H1 (cell line): ENCODE measurements at regions not wholly inside any gene's neighbourhood (a gene's known extent, or its start where the extent isn't known, plus 50 kb on each side); places are given as distances from the start of the nearest gene placed in this dataset.

Experiments used
- CTCF ChIA-PET: fragments of 300-600 bp; sonication (Branson Sonifier 250); formaldehyde crosslinking; loops from one replicate; lab custom pipeline; 2021; ENCODE audit not compliant: partially characterized antibody; lab: Charles Lee
- POLR2A ChIA-PET: fragments of 300-600 bp; sonication (Branson Sonifier 250); formaldehyde crosslinking; loops from one replicate; lab custom pipeline; 2021; ENCODE audit warnings: inconsistent platforms; ENCODE audit not compliant: partially characterized antibody; lab: Charles Lee
- DNase-seq, 2 experiments: peaks; one replicate each; pipeline versions ENCODE4 v3.0.0 to v3.0.0-alpha.2; 2010 to 2022; ENCODE audit warnings: low spot score in 2 of 2, low read depth in 1 of 2, mixed read lengths in 1 of 2
- FAIRE-seq: peaks from 2 replicates; lab custom pipeline; 2011; peaks lifted over from hg19 to GRCh38; lab: Jason Lieb, UNC
- H2AFZ ChIP-seq: 2 replicates; pipeline ENCODE4 v1.8.1; 2012; ENCODE audit warnings: low read length, inconsistent platforms
- H2AK5ac ChIP-seq: 2 replicates; pipeline ENCODE4 v1.6.1; 2013; ENCODE audit warnings: low read depth, low read length
- H2BK120ac ChIP-seq: replicated peaks from 2 replicates; pipeline ENCODE3; 2013; ENCODE audit warnings: low read depth, low read length, inconsistent platforms
- H2BK12ac ChIP-seq: 2 replicates; pipeline ENCODE4 v1.6.1; 2013; ENCODE audit warnings: low read depth, low read length
- H2BK15ac ChIP-seq: 2 replicates; pipeline ENCODE4 v1.6.1; 2013; ENCODE audit warnings: low read length
- H2BK20ac ChIP-seq: 2 replicates; pipeline ENCODE4 v1.6.1; 2013; ENCODE audit warnings: low read length
- H2BK5ac ChIP-seq: 2 replicates; pipeline ENCODE4 v1.6.1; 2013; ENCODE audit warnings: low read depth, low read length
- H3K14ac ChIP-seq: 2 replicates; pipeline ENCODE4 v1.6.1; 2013; ENCODE audit warnings: inconsistent platforms; ENCODE audit not compliant: insufficient read length
- H3K18ac ChIP-seq: 2 replicates; pipeline ENCODE4 v1.6.1; 2013; ENCODE audit warnings: low read length; ENCODE audit errors: extremely low read depth
- H3K23ac ChIP-seq: 2 replicates; pipeline ENCODE4 v1.6.1; 2013; ENCODE audit warnings: inconsistent platforms; ENCODE audit not compliant: insufficient read length
- H3K23me2 ChIP-seq: 2 replicates; pipeline ENCODE4 v1.6.1; 2013; ENCODE audit warnings: low read depth, low read length
- H3K27ac ChIP-seq: 2 replicates; pipeline ENCODE4 v1.6.1; 2011; ENCODE audit warnings: low read depth, low read length, inconsistent platforms
- H3K27me3 ChIP-seq, 4 experiments: replicated peaks in 1 of 4; 1 replicate in 1 of 4; 2 replicates in 3 of 4; pipeline versions ENCODE4 v1.6.1 to v1.8.1; 2011 to 2013; ENCODE audit warnings: low read length in 3 of 4, mild to moderate bottlenecking in 3 of 4, inconsistent platforms in 2 of 4, mixed read lengths in 2 of 4, moderate library complexity in 1 of 4; ENCODE audit not compliant: control insufficient read depth in 3 of 4, insufficient read depth in 3 of 4; ENCODE audit errors: extremely low read depth in 1 of 4
- H3K36me3 ChIP-seq, 4 experiments: 2 replicates each; pipeline versions ENCODE4 v1.6.1 to v1.8.1; 2011 to 2013; ENCODE audit warnings: mild to moderate bottlenecking in 4 of 4, low read length in 3 of 4, moderate library complexity in 2 of 4, control low read depth in 1 of 4, inconsistent platforms in 1 of 4; ENCODE audit not compliant: insufficient read depth in 4 of 4, control insufficient read depth in 2 of 4
- H3K4ac ChIP-seq: replicated peaks from 2 replicates; pipeline ENCODE3; 2013; ENCODE audit warnings: low read length, low read depth, mixed read lengths, inconsistent platforms; ENCODE audit not compliant: insufficient read length
- H3K4me1 ChIP-seq, 4 experiments: replicated peaks in 1 of 4; 1 replicate in 1 of 4; 2 replicates in 3 of 4; pipeline versions ENCODE4 v1.6.1 to v1.8.1; 2011 to 2013; ENCODE audit warnings: low read length in 3 of 4, inconsistent platforms in 2 of 4, mixed read lengths in 1 of 4; ENCODE audit not compliant: insufficient read depth in 4 of 4, control insufficient read depth in 3 of 4
- H3K4me2 ChIP-seq, 2 experiments: 2 replicates each; pipeline versions ENCODE4 v1.6.1 to v1.8.1; 2011 to 2013; ENCODE audit warnings: low read depth in 2 of 2, low read length in 2 of 2, control low read depth in 1 of 2, inconsistent platforms in 1 of 2, mild to moderate bottlenecking in 1 of 2; ENCODE audit not compliant: insufficient read depth in 1 of 2
- H3K4me3 ChIP-seq, 4 experiments: fragments of 200-600, 300-600 bp in 1 of 4; sonication (generic), shearing (Covaris generic), sonication (Bioruptor Twin) in 1 of 4; 2 replicates each; pipeline versions ENCODE4 v1.5.1 to v1.8.1; 2011 to 2016; ENCODE audit warnings: low read length in 4 of 4, low read depth in 3 of 4, control low read depth in 2 of 4, inconsistent platforms in 2 of 4, mild to moderate bottlenecking in 2 of 4, mixed read lengths in 1 of 4, moderate library complexity in 1 of 4; ENCODE audit not compliant: insufficient read depth in 2 of 4; ENCODE audit errors: extremely low read depth in 1 of 4
- H3K56ac ChIP-seq: replicated peaks from 2 replicates; pipeline ENCODE3; 2013; ENCODE audit warnings: low read depth, mild to moderate bottlenecking, mixed read lengths, low read length, inconsistent platforms; ENCODE audit not compliant: insufficient read length
- H3K79me1 ChIP-seq: 2 replicates; pipeline ENCODE4 v1.6.1; 2013; ENCODE audit warnings: low read depth, low read length, control low read depth
- H3K79me2 ChIP-seq, 2 experiments: 2 replicates each; pipeline versions ENCODE4 v1.6.1 to v1.8.1; 2012 to 2013; ENCODE audit warnings: low read length in 2 of 2, mild to moderate bottlenecking in 2 of 2, inconsistent platforms in 1 of 2; ENCODE audit not compliant: insufficient read depth in 2 of 2, control insufficient read depth in 1 of 2
- H3K9ac ChIP-seq, 4 experiments: replicated peaks in 1 of 4; 1 replicate in 1 of 4; 2 replicates in 3 of 4; pipeline versions ENCODE4 v1.6.1 to v1.8.1; 2011 to 2013; ENCODE audit warnings: low read depth in 3 of 4, low read length in 3 of 4, control low read depth in 2 of 4, mild to moderate bottlenecking in 2 of 4, moderate library complexity in 2 of 4, inconsistent platforms in 1 of 4; ENCODE audit errors: extremely low read depth in 1 of 4
- H3K9me3 ChIP-seq, 2 experiments: 2 replicates each; pipeline versions ENCODE4 v1.6.1 to v1.8.1; 2012 to 2013; ENCODE audit warnings: mild to moderate bottlenecking in 2 of 2, moderate library complexity in 2 of 2, control low read depth in 1 of 2, inconsistent platforms in 1 of 2, low read depth in 1 of 2, low read length in 1 of 2, mixed read lengths in 1 of 2; ENCODE audit not compliant: insufficient read depth in 2 of 2
- H4K20me1 ChIP-seq, 2 experiments: replicated peaks in 1 of 2; 2 replicates each; pipeline versions ENCODE3 to v1.8.1; 2011 to 2013; ENCODE audit warnings: inconsistent platforms in 2 of 2, low read length in 2 of 2, mild to moderate bottlenecking in 1 of 2; ENCODE audit not compliant: insufficient read depth in 2 of 2, control insufficient read depth in 1 of 2
- H4K5ac ChIP-seq: 2 replicates; pipeline ENCODE4 v1.6.1; 2013; ENCODE audit warnings: low read length, low read depth, mixed read lengths, inconsistent platforms; ENCODE audit not compliant: insufficient read length
- H4K8ac ChIP-seq: 2 replicates; pipeline ENCODE4 v1.8.0; 2013; ENCODE audit warnings: mild to moderate bottlenecking, moderate library complexity, low read length, inconsistent platforms; ENCODE audit not compliant: insufficient read depth; ENCODE audit errors: extremely low read depth
- H4K91ac ChIP-seq: replicated peaks from 2 replicates; pipeline ENCODE3; 2013; ENCODE audit warnings: low read length, mixed read lengths, inconsistent platforms; ENCODE audit not compliant: insufficient read length
- CREB1 ChIP-seq: IDR thresholded peaks from 2 replicates; pipeline ENCODE4 v1.6.1; 2012; ENCODE audit warnings: inconsistent platforms
- RBBP5 ChIP-seq: IDR thresholded peaks from 2 replicates; pipeline ENCODE4 v1.7.1; 2012; ENCODE audit warnings: low read depth, mild to moderate bottlenecking, inconsistent platforms, low read length, moderate library complexity, borderline replicate concordance
- RNF2 ChIP-seq: fragments of 200-900, 300-1000 bp; sonication (generic); IDR thresholded peaks from 2 replicates; pipeline ENCODE4 v1.7.1; 2016; ENCODE audit warnings: borderline replicate concordance, low read depth, mild to moderate bottlenecking, antibody characterized with exemption, low read length; ENCODE audit not compliant: poor library complexity, severe bottlenecking; ENCODE audit errors: missing control alignments
- TCF12 ChIP-seq: IDR thresholded peaks from 2 replicates; pipeline ENCODE4 v1.6.1; 2011; ENCODE audit warnings: low read depth, mild to moderate bottlenecking, low read length
- ZNF274 ChIP-seq: IDR thresholded peaks from 2 replicates; pipeline ENCODE4 v1.7.0; 2012; ENCODE audit warnings: low read length, borderline replicate concordance; ENCODE audit errors: extremely low read depth
- whole genome bisulfite sequencing, 2 experiments: shearing (Covaris generic) in 1 of 2; methylation state at CpG; one replicate each; pipeline versions ENCODE4 v1.1.6 to v1.1.7; 2013 to 2015; ENCODE audit warnings: low lambda C conversion rate in 2 of 2, mixed read lengths in 2 of 2, inconsistent platforms in 1 of 2, low coverage in 1 of 2, missing lambda C conversion rate in 1 of 2; ENCODE audit not compliant: insufficient replicate concordance in 2 of 2, insufficient coverage in 1 of 2, insufficient read length in 1 of 2; ENCODE audit errors: extremely low coverage in 1 of 2, missing lambda C conversion rate in 1 of 2; 5-methylcytosine and 5-hydroxymethylcytosine counted together

- H3K4me3 ChIP-seq: no peak overlapping the region
- 0 out of 2 replicates have a peak overlapping the region, but pooled peaks have one; percentile 23 for H2AFZ ChIP-seq
- no peaks in the 10 kb centered on the region for H3K27me3 ChIP-seq
- H3K27ac ChIP-seq: no peak overlapping the region
- no peak overlapping the region for H2BK15ac ChIP-seq
- no peaks in the 10 kb centered on the region for H3K23me2 ChIP-seq
- no peak overlapping the region for H2BK12ac ChIP-seq
- no peaks in the 10 kb centered on the region for H3K79me1 ChIP-seq
- CTCF ChIA-PET: no interaction called here
- no peak overlapping the region for H3K14ac ChIP-seq
- POLR2A ChIA-PET: no interaction called here
- H3K23ac ChIP-seq: no peak overlapping the region
- H3K56ac ChIP-seq: no peak overlapping the region
- H3K79me2 ChIP-seq: no peaks in the 10 kb centered on the region
- H4K20me1 ChIP-seq: no peaks in the 10 kb centered on the region
- no peak overlapping the region for H2AK5ac ChIP-seq
- TF ChIP-seq CREB1: no peak
- no peak for TF ChIP-seq TCF12
- TF ChIP-seq ZNF274: no peak
- TF ChIP-seq RNF2: no peak
- no peak for TF ChIP-seq RBBP5
- no peak overlapping the region for H4K91ac ChIP-seq
- H2BK20ac ChIP-seq: no peak overlapping the region
- H3K4me2 ChIP-seq: no peak overlapping the region
- no peak overlapping the region for H4K8ac ChIP-seq
- H3K4me1 ChIP-seq: no peaks in the 10 kb centered on the region
- 93% methylated on average over 4 of the region's 4 CpGs; no CpG with 5 or more reads in 1 of the 2 experiments for WGBS, 2 experiments
- no peak overlapping the region for H2BK120ac ChIP-seq
- no peak overlapping the region for H3K18ac ChIP-seq
- no peak overlapping the region for H3K9ac ChIP-seq
- FAIRE-seq (no peak), DNase-seq (no peak)
- H3K9me3 ChIP-seq: no peaks in the 10 kb centered on the region
- H3K36me3 ChIP-seq: no peaks in the 10 kb centered on the region
- no peak overlapping the region for H3K4ac ChIP-seq
- H2BK5ac ChIP-seq: no peak overlapping the region
- no peak overlapping the region for H4K5ac ChIP-seq
Measured at GRCh38 chr3:145952536-145952935, 208.4 kb downstream of the PLOD2 start.
